ELR (cell line): ENCODE measurements at regions not wholly inside any gene's neighbourhood (a gene's known extent, or its start where the extent isn't known, plus 50 kb on each side); places are given as distances from the start of the nearest gene placed in this dataset.
A peak's percentile ranks its signal among the peaks of the same experiment; 100 is the strongest.

Source experiments
- DNase-seq: peaks from one replicate; pipeline ENCODE4 v3.0.0-alpha.2; 2015; ENCODE audit warnings: low read depth

- peak; percentile 46 for DNase-seq
These were observed 262.9 kb downstream of the PLA2G4A start for GRCh38 chr1:187091666-187092065.

DNA sequence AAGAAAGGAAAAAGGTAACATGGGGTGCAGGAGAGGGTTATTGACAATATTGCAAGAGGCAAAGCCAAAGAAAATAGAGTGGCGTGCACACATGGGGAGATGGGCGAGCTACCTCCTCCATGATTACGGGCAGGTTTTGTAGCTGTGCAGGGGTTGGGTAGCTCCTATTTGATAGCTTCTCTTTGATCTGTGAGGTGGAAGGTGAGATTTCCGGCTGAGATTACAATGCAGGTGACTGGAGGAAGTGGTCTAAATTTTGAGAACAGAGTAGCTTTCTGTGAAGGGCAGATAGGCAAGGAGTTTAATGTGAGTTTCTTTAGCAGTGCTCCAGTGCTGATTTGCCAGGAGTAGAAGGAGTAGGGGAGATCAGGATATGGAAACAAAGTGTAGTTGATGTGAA is 263.4 kb downstream of the PLA2G4A start:
- DNase-seq = no peak

- peak; percentile 3 for DNase-seq
These were observed 267.9 kb downstream of the PLA2G4A start for GRCh38 chr1:187096689-187097088.

- DNase-seq = no peak
These were observed 281.6 kb downstream of the PLA2G4A start for GRCh38 chr1:187110351-187110750.

DNA sequence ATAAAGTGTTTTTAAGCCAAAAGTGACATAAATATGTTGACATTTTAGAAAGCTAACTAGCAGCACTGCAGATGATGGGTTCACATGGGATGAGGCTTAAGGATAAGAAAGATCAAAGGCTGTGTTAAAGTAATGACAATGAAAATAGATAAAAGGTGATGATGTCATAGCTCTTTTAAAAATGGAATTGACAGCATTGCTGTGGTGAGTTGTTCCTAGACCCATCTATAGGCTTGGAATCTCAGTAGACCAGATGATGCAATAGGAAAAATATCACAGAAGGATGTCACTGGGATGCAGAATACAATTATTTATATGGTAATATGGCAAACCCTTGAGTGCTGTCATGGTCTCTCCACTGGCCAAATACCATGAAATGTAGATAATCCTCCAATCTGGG is 286.0 kb downstream of the PLA2G4A start:
- peak; percentile 4 for DNase-seq

GRCh38 chr1:187121661-187122060 is 292.9 kb downstream of the PLA2G4A start:
- DNase-seq = no peak

- DNase-seq = no peak
These were observed 293.8 kb downstream of the PLA2G4A start for GRCh38 chr1:187122566-187122965.

DNA sequence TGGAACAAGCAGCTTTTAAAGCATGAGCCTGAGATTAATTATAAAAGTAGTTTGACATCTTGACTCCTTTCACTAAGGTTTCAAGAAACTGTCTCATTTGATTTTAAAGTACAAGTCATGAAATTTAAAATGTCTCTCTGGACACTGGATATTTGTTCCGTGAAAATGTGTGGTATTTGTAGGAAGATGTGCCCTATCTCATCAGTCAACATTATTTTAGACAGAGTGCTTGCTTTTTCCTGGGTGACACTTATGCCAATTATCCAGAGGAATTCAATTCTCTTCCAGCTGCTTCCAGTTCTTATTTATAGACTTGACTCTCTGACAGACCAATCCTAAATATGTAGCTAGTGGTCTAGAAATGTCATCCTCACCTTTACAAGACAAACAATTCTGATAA is 300.4 kb downstream of the PLA2G4A start:
- no peak for DNase-seq

DNA sequence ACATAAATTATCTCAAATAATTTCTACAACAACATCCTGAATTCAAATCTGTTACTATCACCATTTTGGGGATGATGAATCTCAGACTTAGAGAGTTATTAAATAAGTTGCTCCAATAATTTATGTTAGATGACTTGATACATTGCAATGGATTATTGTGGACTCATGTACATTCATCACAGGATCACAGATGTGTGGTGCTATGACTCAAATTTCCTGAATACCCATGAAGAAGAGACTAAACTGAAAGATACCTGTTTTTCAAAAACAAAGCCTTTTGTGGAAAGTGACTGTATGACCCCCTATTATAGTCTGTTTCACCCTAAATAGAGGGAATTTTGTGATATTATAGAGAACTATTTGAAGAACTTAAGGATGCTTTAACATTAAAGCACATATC is 315.0 kb downstream of the PLA2G4A start:
- DNase-seq = peak; percentile 40

DNA sequence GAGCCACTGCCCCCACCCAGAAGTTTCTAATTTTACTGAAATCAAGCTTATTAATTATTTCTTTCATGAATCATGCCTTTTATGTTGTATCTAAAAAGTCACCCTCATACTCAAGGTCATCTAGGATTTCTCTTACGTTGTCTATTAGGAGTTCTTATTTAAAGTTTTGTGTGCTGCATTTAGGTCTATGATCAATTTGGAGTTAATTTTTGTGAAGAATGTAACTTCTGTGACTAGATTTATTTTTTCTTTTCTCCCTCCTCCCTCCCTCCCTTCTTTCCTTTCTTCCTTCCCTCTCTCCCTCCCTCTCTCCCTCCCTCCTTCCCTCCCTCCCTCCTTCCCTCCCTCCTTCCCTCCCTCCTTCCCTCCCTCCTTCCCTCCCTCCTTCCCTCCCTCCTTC is 317.6 kb downstream of the PLA2G4A start:
- DNase-seq = no peak

DNA sequence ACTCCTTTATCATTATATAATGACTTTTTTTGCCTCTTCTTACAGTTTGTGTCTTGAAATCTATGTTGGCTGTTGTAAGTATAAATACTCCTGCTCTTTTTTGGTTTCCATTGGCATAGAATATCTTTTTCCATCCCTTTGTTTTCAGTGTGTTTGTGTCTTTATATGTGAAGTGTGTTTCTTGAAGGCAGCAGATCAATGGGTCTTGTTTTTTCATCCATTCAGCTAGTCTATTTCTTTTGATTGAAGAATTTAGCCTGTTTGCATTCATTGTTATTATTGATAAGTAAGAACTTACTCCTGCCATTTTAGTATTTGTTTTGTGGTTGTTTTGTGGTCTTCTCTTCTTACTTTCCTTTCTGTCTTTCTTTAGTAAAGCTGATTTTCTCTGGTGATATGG is 322.8 kb downstream of the PLA2G4A start:
- DNase-seq = no peak

- DNase-seq = no peak
These were observed 324.3 kb downstream of the PLA2G4A start for GRCh38 chr1:187153047-187153446.

DNA sequence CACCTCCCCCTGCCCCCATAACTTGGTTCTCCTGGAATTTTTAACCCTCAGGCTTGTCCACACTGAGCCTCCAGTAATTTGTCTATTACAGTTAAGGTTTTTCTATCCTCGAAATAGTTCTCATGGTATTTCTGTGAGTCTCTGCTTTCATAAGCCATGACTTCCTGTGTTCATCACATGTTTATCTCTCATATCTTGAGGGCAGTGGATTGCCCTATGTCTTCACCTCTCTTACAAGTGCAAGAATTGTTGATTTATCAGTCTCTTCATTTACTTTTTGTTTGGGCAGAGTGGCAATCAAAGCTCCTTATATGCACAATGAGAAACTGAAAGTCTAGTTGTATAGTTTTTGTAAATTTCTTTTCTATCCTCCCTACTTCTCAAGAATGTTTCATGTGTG is 328.4 kb downstream of the PLA2G4A start:
- DNase-seq = peak; percentile 10

- no peak for DNase-seq
These were observed 328.8 kb downstream of the PLA2G4A start for GRCh38 chr1:187157552-187157951.

DNA sequence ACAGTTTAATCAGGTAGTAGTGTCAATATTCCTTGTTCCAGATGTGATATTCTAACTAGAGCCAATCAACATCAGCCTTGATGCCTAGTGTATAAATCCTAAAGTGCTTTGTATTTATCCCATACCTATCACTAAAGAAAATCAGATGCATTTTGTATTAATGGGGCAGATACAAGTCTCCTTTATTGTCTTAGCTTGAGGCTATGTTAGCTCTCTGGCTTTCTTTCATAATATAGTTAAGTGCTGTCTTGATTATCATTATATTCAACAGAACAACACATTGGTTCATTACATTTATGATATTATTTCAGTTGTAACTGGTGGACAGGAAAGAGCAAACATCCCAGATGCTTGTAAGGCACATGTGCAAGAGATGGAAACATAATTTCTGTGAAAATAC is 338.8 kb downstream of the PLA2G4A start:
- no peak for DNase-seq

DNA sequence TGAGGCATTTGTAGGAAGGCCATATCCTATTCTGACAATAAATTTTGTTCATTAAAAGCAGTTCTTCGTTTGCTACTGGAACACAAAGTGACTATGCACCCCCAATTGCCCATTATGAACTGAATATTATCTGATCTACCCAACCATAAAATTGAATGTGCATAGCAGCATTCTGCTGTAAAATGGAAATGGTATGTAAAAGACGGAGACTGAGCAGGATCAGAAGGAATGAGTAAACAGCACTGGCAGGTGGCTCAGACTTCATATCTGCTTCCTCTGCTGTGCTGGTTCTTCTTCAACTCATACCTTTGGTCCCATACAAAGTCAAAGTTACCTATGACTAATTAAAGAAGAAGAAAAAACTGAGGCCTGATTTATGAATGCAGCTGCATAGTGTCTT is 339.5 kb downstream of the PLA2G4A start:
- DNase-seq = no peak

DNA sequence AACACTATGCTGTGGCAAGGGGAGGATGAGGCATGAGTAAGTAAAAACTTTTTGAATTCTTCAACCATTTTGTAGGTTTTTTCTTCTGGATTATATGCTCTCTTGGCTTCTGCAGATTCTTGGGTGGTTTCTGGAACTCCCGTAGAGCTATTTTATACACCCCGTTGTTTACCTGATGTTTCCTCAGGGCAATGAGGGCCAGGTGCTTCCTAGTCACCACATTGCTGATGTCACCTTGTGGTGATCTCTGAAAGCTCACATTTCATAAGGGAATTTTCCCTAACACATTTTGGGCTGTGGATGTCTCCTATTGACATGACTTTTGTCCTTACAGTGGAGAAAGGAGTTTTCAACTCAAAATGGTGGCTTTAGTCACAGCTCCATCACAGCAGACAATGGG is 356.6 kb downstream of the PLA2G4A start:
- no peak for DNase-seq

DNA sequence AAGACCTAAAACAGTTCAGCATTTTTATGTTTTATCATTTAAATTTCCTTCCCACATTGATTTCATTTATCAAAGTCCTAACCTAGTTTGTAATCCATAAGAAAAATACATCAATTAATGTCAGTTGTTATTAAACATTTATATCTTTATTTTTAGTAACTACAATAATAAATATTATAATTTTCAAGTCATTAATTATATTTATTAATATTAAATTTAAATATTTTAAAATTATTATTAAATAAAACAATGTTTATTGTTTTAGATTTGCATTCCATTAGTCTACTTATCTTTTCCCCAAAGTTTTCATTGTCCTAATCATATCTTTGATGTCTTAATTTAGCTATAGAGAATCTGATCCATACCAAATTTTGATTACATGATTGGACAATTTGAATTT is 368.9 kb downstream of the PLA2G4A start:
- no peak for DNase-seq

- peak; percentile 85 for DNase-seq
These were observed 374.5 kb downstream of the PLA2G4A start for GRCh38 chr1:187203257-187203656.

GRCh38 chr1:187212377-187212776 is 383.6 kb downstream of the PLA2G4A start:
- no peak for DNase-seq

- DNase-seq = peak; percentile 73
These were observed 397.6 kb downstream of the PLA2G4A start for GRCh38 chr1:187226396-187226795.

GRCh38 chr1:187228790-187229189 is 400.0 kb downstream of the PLA2G4A start:
- DNase-seq = no peak

- DNase-seq = no peak
These were observed 400.7 kb downstream of the PLA2G4A start for GRCh38 chr1:187229496-187229895.

GRCh38 chr1:187234706-187235105 is 406.0 kb downstream of the PLA2G4A start:
- no peak for DNase-seq

DNA sequence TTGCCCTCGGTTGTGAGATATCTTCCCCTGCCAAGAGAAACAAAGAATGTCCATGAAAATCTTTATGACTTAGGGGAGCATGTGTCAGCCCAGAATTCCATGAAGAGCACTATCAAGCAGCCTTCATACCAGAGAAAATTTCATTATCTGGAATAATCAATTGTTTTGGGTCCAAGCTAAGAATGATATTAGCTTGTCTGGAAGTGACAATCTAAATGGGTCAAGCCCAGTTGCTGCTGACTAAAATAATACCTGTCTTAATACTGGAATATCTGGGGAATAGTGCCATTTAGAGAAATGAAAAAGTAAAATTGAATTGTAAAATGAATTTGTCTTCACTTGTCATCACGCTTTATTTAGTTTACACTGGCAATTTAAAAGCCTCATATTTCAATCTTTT is 407.4 kb downstream of the PLA2G4A start:
- DNase-seq = no peak
